Keratinocyte (primary cell): ENCODE measurements at regions not wholly inside any gene's neighbourhood (a gene's known extent, or its start where the extent isn't known, plus 50 kb on each side); places are given as distances from the start of the nearest gene placed in this dataset.
A peak's percentile ranks its signal among the peaks of the same experiment; 100 is the strongest.

Experiments
- DNase-seq: peaks from one replicate; pipeline ENCODE4 v3.0.0-alpha.2; 2011; ENCODE audit warnings: low read depth, missing footprints, low spot score
- FAIRE-seq: peaks from 2 replicates; lab custom pipeline; 2011; peaks lifted over from hg19 to GRCh38; lab: Jason Lieb, UNC
- H2AFZ ChIP-seq: 2 replicates; pipeline ENCODE4 v1.6.0; 2012; ENCODE audit warnings: low read length, control low read depth, inconsistent platforms; ENCODE audit not compliant: control insufficient read depth
- H3K27ac ChIP-seq: 2 replicates; pipeline ENCODE4 v1.5.1; 2011; ENCODE audit warnings: low read length; ENCODE audit not compliant: control insufficient read depth, insufficient read depth
- H3K27me3 ChIP-seq: 3 replicates; pipeline ENCODE4 v1.6.0; 2011; ENCODE audit warnings: low read length; ENCODE audit not compliant: control insufficient read depth, insufficient read depth; ENCODE audit errors: extremely low read depth
- H3K36me3 ChIP-seq, 2 experiments: 2 replicates in 1 of 2; 3 replicates in 1 of 2; pipeline ENCODE4 v1.5.1; 2011; ENCODE audit warnings: low read length in 2 of 2, mild to moderate bottlenecking in 1 of 2; ENCODE audit not compliant: control insufficient read depth in 2 of 2, insufficient read depth in 2 of 2; ENCODE audit errors: extremely low read depth in 1 of 2
- H3K4me1 ChIP-seq: 3 replicates; pipeline ENCODE4 v1.5.1; 2011; ENCODE audit warnings: low read length; ENCODE audit not compliant: control insufficient read depth, insufficient read depth; ENCODE audit errors: extremely low read depth
- H3K4me2 ChIP-seq: 3 replicates; pipeline ENCODE4 v1.6.0; 2011; ENCODE audit warnings: low read depth, low read length; ENCODE audit not compliant: control insufficient read depth, insufficient read depth; ENCODE audit errors: extremely low read depth
- H3K4me3 ChIP-seq, 3 experiments: fragments of 200-600 bp in 1 of 3; sonication (generic) in 1 of 3; 2 replicates in 2 of 3; 3 replicates in 1 of 3; pipeline ENCODE4 v1.5.1; 2011 to 2016; ENCODE audit warnings: low read length in 3 of 3, mild to moderate bottlenecking in 3 of 3, control low read depth in 2 of 3, inconsistent platforms in 1 of 3, low read depth in 1 of 3, mixed read lengths in 1 of 3, mixed run types in 1 of 3, moderate library complexity in 1 of 3; ENCODE audit not compliant: control insufficient read depth in 2 of 3, insufficient read depth in 2 of 3; ENCODE audit errors: extremely low read depth in 1 of 3
- H3K79me2 ChIP-seq: 2 replicates; pipeline ENCODE4 v1.6.0; 2012; ENCODE audit warnings: low read length; ENCODE audit not compliant: control insufficient read depth, insufficient read depth
- H3K9ac ChIP-seq: 3 replicates; pipeline ENCODE4 v1.6.0; 2011; ENCODE audit warnings: low read length; ENCODE audit not compliant: control insufficient read depth, insufficient read depth; ENCODE audit errors: extremely low read depth
- H3K9me1 ChIP-seq: 3 replicates; pipeline ENCODE4 v1.6.0; 2011; ENCODE audit warnings: low read length; ENCODE audit not compliant: control insufficient read depth, insufficient read depth; ENCODE audit errors: extremely low read depth
- H3K9me3 ChIP-seq: 2 replicates; pipeline ENCODE4 v1.5.1; 2012; ENCODE audit warnings: low read depth, low read length; ENCODE audit not compliant: control insufficient read depth
- H4K20me1 ChIP-seq: 3 replicates; pipeline ENCODE4 v1.6.0; 2011; ENCODE audit warnings: low read length; ENCODE audit not compliant: control insufficient read depth, insufficient read depth; ENCODE audit errors: extremely low read depth
- EZH2 ChIP-seq: IDR thresholded peaks from one replicate; pipeline ENCODE4 v1.6.1; 2012; ENCODE audit warnings: inconsistent platforms, mild to moderate bottlenecking, low read length, moderate library complexity
- dilution Hi-C: fragments of 300-500 bp; cut with MboI; formaldehyde crosslinking; loops from one replicate; pipeline ENCODE4 v1.7.0; 2020; ENCODE audit warnings: low sequenced_read_pairs; ENCODE audit not compliant: extremely low pct_ligation_motif_present
- TF ChIP-seq, protein P1 (sequence below), 3 experiments: IDR thresholded peaks in 1 of 3; conservative IDR thresholded peaks in 1 of 3; optimal IDR thresholded peaks in 1 of 3; 2 replicates in 2 of 3; 3 replicates in 1 of 3; pipeline versions ENCODE3 to v1.5.1; 2011; ENCODE audit warnings: low read length in 3 of 3, mild to moderate bottlenecking in 3 of 3, moderate library complexity in 2 of 3, control low read depth in 1 of 3, inconsistent platforms in 1 of 3; ENCODE audit not compliant: insufficient read depth in 2 of 3; ENCODE audit errors: extremely low read depth in 1 of 3

DNA sequence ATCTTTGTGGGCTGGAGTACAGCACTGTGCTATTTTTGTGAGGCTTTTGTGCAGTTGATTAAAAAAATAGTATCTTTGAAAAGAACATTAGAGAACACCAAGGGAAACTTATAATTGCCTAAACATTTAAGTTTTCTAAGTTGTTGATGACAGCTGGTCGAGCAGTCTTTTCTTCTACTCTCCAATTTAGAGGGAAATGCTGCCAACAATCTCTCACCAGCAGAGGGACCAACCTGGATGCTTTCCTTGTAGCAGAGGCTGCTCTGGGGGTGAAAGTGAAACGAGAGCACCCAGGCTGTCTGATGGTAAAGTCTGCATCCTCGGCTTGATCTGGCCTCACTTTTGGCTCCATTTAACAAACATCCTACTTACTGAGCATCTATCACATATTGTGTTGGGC is 1286.5 kb upstream of the TENM4 start:
- DNase-seq (no peak), FAIRE-seq (no peak)
- dilution Hi-C loops, result no loop called here

DNA sequence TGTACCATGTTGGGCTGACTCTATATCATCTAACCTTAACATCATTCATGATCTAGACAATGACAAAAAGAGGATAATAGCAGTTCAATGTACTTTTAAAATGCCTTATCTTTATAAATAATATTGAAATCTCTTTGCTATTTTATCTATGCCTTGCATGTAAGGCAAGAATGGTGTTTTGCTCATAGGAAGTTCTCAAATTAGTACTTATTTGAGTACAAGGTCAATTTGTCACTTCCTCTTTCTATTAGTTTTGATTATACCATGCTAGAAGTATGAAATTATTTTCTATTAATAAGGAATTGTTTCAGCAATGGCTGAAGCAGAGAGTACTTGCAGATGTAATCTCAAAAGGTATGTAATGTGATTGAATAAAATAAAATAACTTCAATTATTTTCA is 1285.4 kb upstream of the TENM4 start:
- H3K9ac ChIP-seq, result no peak overlapping the region
- no peak overlapping the region for H3K4me2 ChIP-seq
- DNase-seq (no peak), FAIRE-seq (no peak)
- no peak overlapping the region for H3K27ac ChIP-seq
- TF ChIP-seq, protein P1, sequence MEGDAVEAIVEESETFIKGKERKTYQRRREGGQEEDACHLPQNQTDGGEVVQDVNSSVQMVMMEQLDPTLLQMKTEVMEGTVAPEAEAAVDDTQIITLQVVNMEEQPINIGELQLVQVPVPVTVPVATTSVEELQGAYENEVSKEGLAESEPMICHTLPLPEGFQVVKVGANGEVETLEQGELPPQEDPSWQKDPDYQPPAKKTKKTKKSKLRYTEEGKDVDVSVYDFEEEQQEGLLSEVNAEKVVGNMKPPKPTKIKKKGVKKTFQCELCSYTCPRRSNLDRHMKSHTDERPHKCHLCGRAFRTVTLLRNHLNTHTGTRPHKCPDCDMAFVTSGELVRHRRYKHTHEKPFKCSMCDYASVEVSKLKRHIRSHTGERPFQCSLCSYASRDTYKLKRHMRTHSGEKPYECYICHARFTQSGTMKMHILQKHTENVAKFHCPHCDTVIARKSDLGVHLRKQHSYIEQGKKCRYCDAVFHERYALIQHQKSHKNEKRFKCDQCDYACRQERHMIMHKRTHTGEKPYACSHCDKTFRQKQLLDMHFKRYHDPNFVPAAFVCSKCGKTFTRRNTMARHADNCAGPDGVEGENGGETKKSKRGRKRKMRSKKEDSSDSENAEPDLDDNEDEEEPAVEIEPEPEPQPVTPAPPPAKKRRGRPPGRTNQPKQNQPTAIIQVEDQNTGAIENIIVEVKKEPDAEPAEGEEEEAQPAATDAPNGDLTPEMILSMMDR (optimal IDR thresholded peaks at IDR 0.05 in 1 of 3, IDR thresholded peaks at IDR 0.05 in 1 of 3, conservative IDR thresholded peaks at IDR 0.05 in 1 of 3; ENCODE audit: extremely low read depth in 1 of 3, insufficient read depth in 2 of 3, low read length in 3 of 3), result no peak
- no peak for TF ChIP-seq EZH2
- no peak overlapping the region for H2AFZ ChIP-seq
- dilution Hi-C loops, result no loop called here
- H3K9me3 ChIP-seq, result no peaks in the 10 kb centered on the region
- no peaks in the 10 kb centered on the region for H3K36me3 ChIP-seq
- no peaks in the 10 kb centered on the region for H3K79me2 ChIP-seq
- H3K4me1 ChIP-seq, result peaks cover 18% of the 10 kb centered on the region
- H3K9me1 ChIP-seq, result no peaks in the 10 kb centered on the region
- no peaks in the 10 kb centered on the region for H4K20me1 ChIP-seq
- H3K4me3 ChIP-seq, result no peak overlapping the region
- no peaks in the 10 kb centered on the region for H3K27me3 ChIP-seq

More for the DNA sequence above, 1286.5 kb upstream of the TENM4 start:
- Histone ChIP-seq H3K4me3 (no peak overlapping the region), H3K9me3 (no peaks in the 10 kb centered on the region), H3K4me2 (no peak overlapping the region), H2AFZ (peak overlapping the region; percentile 17), H3K36me3 (no peaks in the 10 kb centered on the region), H4K20me1 (no peaks in the 10 kb centered on the region), H3K27me3 (no peaks in the 10 kb centered on the region), H3K9ac (no peak overlapping the region), H3K79me2 (no peaks in the 10 kb centered on the region), H3K9me1 (no peaks in the 10 kb centered on the region), H3K4me1 (peaks cover 14% of the 10 kb centered on the region), H3K27ac (no peak overlapping the region)
- no peak for TF ChIP-seq EZH2
- TF ChIP-seq, protein P1 (optimal IDR thresholded peaks at IDR 0.05 in 1 of 3, IDR thresholded peaks at IDR 0.05 in 1 of 3, conservative IDR thresholded peaks at IDR 0.05 in 1 of 3; ENCODE audit: extremely low read depth in 1 of 3, insufficient read depth in 2 of 3, low read length in 3 of 3), result peak; percentile 36 to 53 (median 53)
